ENCODE measurements at regions not wholly inside any gene's neighbourhood (a gene's known extent, or its start where the extent isn't known, plus 50 kb on each side); places are given as distances from the start of the nearest gene placed in this dataset.
"Not testable (repeated sequence)": the region's sequence is repeated elsewhere in the genome, so short reads cannot be mapped to it uniquely, and the experiment has no call there.

DNA sequence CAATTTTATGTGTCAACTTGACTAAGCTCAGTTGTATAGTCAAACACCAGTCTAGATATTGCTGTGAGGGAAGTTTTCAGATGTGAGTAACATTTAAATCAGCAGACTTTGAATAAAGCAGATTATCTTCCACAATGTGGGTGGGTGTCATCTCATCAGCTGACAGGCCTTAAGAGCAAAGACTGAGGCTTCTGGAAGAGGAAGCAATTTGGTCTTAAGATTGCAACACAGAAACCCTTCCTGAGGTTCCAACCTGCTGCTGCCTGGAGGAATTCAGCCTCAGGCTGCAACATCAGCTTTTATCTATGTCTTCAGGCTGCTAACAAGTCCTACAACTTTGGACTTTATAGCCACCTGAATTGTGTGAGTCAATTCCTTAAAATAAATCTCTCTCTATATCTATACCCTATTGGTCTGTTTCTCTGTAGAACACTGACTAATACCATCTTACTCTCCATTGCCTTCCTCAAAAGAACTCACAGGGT is 277.2 kb upstream of the PLET1 start:
- intact Hi-C loops (cut with DNase I; ENCODE audit: low total_unique reads), result no loop called here
- Histone ChIP-seq H3K9me3 (no peaks in the 10 kb centered on the region), H3K27me3 (no peaks in the 10 kb centered on the region), H3K4me3 (no peak overlapping the region), H3K27ac (no peak overlapping the region), H3K36me3 (no peaks in the 10 kb centered on the region), H3K4me1 (no peaks in the 10 kb centered on the region)
- DNase-seq, result no peak
- TF ChIP-seq, protein P1, sequence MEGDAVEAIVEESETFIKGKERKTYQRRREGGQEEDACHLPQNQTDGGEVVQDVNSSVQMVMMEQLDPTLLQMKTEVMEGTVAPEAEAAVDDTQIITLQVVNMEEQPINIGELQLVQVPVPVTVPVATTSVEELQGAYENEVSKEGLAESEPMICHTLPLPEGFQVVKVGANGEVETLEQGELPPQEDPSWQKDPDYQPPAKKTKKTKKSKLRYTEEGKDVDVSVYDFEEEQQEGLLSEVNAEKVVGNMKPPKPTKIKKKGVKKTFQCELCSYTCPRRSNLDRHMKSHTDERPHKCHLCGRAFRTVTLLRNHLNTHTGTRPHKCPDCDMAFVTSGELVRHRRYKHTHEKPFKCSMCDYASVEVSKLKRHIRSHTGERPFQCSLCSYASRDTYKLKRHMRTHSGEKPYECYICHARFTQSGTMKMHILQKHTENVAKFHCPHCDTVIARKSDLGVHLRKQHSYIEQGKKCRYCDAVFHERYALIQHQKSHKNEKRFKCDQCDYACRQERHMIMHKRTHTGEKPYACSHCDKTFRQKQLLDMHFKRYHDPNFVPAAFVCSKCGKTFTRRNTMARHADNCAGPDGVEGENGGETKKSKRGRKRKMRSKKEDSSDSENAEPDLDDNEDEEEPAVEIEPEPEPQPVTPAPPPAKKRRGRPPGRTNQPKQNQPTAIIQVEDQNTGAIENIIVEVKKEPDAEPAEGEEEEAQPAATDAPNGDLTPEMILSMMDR (IDR thresholded peaks at IDR 0.05), result no peak
- TF ChIP-seq POLR2A (IDR thresholded peaks at IDR 0.05), result no peak

DNA sequence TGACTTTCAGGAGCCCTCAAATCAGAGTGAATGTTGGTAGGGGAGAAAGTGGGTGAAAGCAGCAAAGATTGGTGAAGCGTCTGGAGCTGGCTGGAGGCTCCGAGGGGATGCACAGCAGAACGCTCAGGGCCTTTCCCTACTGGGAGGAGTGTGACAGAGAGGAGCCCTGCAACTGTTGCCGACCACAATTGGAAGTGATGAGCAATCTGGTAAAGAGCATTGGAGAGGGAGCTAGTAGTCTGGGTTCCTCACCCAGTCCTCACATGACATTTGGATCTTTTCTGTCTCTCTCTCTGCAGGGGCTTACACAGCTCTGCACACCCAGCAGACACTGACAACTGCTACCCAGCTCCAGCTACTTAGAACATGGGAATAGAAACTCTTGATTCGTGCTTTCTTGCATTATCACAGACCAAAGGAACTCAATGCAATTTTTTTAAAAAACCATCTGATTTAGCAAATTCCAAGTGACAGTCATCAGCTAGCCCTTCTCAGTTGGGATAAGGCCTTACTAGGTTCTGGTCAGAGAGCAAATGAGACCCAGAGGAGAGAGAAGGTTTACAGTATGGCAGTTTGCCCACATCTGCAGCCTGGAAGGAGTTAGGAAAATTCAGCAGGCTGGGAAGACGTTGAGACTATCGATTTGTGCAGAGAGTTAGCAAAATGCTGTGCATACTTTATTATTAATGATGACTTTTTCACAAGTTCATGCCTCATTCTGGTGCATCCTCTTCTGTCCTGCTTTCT is 278.0 kb upstream of the PLET1 start:
- intact Hi-C loops (cut with DNase I; ENCODE audit: low total_unique reads), result no loop called here
- H3K4me3 ChIP-seq, result no peak overlapping the region
- TF ChIP-seq, protein P1 (IDR thresholded peaks at IDR 0.05), result no peak
- TF ChIP-seq POLR2A (IDR thresholded peaks at IDR 0.05), result no peak

DNA sequence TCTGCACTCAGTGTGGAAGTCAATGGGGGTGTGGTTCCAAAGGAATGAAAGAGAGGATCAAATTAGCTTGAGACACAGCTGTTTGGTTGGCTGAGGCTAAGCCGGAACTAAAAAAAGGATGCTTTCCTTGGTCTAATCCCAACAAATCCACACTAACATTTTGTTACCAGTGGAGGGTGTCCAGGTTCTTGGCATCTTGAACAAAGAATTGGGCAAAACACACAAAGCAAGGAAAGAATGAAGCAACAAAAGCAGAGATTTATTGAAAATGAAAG is 278.6 kb upstream of the PLET1 start:
- H3K27me3 ChIP-seq; H3K36me3 ChIP-seq; DNase-seq; H3K27ac ChIP-seq; intact Hi-C loops (cut with DNase I; ENCODE audit: low total_unique reads); H3K4me1 ChIP-seq; H3K9me3 ChIP-seq; H3K4me3 ChIP-seq: not testable (repeated sequence)

More for the DNA sequence above, 278.0 kb upstream of the PLET1 start:
- H3K27me3 ChIP-seq, result no peaks in the 10 kb centered on the region
- H3K27ac ChIP-seq, result no peak overlapping the region
- H3K4me1 ChIP-seq, result no peaks in the 10 kb centered on the region
- DNase-seq, result no peak
- H3K9me3 ChIP-seq, result no peaks in the 10 kb centered on the region
- H3K36me3 ChIP-seq, result no peaks in the 10 kb centered on the region

DNA sequence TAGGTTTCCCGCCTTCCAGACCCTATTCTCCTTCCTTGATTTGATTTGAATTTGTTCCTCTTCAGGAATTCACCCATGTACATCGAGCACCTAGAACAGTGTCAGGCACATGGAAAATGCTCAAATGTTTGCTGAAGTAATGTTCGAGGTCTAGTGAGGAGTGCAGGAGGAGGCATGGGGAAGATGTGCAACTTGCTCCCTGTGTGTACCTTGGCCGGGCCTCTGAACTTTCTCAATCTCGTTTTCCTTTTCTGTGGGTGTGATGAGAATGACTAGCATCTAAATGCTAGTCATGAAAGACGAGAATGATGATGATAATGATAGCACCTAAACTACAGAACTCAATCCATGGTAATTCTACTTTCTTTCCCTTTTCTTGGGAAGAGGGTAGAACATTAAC is 279.1 kb upstream of the PLET1 start:
- no peak for DNase-seq
- H3K36me3 ChIP-seq, result no peaks in the 10 kb centered on the region
- H3K4me1 ChIP-seq, result no peaks in the 10 kb centered on the region
- TF ChIP-seq, protein P1 (IDR thresholded peaks at IDR 0.05), result no peak
- no peak for TF ChIP-seq POLR2A (IDR thresholded peaks at IDR 0.05)
- no peaks in the 10 kb centered on the region for H3K9me3 ChIP-seq
- no peak overlapping the region for H3K4me3 ChIP-seq
- no peak overlapping the region for H3K27ac ChIP-seq
- H3K27me3 ChIP-seq, result no peaks in the 10 kb centered on the region
- intact Hi-C loops (cut with DNase I; ENCODE audit: low total_unique reads), result no loop called here

GRCh38 chr11:112540261-112540660 is 279.6 kb upstream of the PLET1 start:
- intact Hi-C loops (cut with DNase I; ENCODE audit: low total_unique reads), result no loop called here

More at GRCh38 chr11:112540261-112540660, 279.6 kb upstream of the PLET1 start:
- Histone ChIP-seq H3K27me3 (no peaks in the 10 kb centered on the region), H3K27ac (no peak overlapping the region), H3K9me3 (no peaks in the 10 kb centered on the region), H3K4me1 (no peaks in the 10 kb centered on the region), H3K36me3 (no peaks in the 10 kb centered on the region), H3K4me3 (no peak overlapping the region)
- TF ChIP-seq POLR2A (IDR thresholded peaks at IDR 0.05), result no peak
- TF ChIP-seq, protein P1 (IDR thresholded peaks at IDR 0.05), result no peak
- no peak for DNase-seq
